A673 (cell line): ENCODE measurements at regions not wholly inside any gene's neighbourhood (a gene's known extent, or its start where the extent isn't known, plus 50 kb on each side); places are given as distances from the start of the nearest gene placed in this dataset.

Experiments
- CTCF ChIP-seq: fragments of 300-800, 200-600 bp; sonication (generic); conservative IDR thresholded peaks from 2 replicates; pipeline ENCODE4 v1.5.1; 2017; ENCODE audit warnings: low read depth, mild to moderate bottlenecking, antibody characterized with exemption, low read length, moderate library complexity, mixed read lengths
- EZH2 ChIP-seq: fragments of 200-600 bp; sonication (generic); IDR thresholded peaks from 2 replicates; pipeline ENCODE4 v1.6.1; 2017; ENCODE audit warnings: borderline replicate concordance, low read depth, mild to moderate bottlenecking, mixed read lengths, antibody characterized with exemption, low read length; ENCODE audit not compliant: poor library complexity, severe bottlenecking

GRCh38 chr16:6864671-6865070 lies 468.0 kb upstream of the RBFOX1 start:
- TF ChIP-seq CTCF (no peak), EZH2 (no peak)
